ENCODE measurements at regions not wholly inside any gene's neighbourhood (a gene's known extent, or its start where the extent isn't known, plus 50 kb on each side); places are given as distances from the start of the nearest gene placed in this dataset.

GRCh38 chr1:221567859-221568507 is 173.9 kb downstream of the DUSP10 start:
- no peak for TF ChIP-seq CTCF (conservative IDR thresholded peaks at IDR 0.05; ENCODE audit: low read length)
- no peak for TF ChIP-seq EZH2phosphoT487 (IDR thresholded peaks at IDR 0.05; ENCODE audit: borderline replicate concordance, low read depth, low read length)
